ENCODE measurements at regions not wholly inside any gene's neighbourhood (a gene's known extent, or its start where the extent isn't known, plus 50 kb on each side); places are given as distances from the start of the nearest gene placed in this dataset.

DNA sequence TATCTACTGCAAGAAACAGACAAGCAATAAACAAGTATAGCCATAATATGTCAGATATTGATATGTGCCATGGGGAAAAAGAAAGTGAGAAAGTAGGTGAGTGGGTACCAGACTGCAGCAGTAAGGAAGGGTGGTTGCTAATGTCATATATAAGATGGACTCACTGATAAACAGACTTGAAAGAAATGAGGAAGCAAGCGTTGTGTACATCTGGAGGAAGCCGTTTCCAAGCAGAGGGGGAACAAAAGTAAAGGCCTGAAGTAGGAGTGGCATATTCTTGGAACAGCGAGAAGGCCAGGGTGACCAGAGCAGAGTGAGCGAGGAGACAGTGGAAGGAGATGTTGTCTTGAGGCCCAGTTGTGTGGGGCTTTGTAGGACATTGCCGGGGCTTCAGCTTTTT is 142.2 kb upstream of the MAP3K1 start:
- TF ChIP-seq, protein P1, sequence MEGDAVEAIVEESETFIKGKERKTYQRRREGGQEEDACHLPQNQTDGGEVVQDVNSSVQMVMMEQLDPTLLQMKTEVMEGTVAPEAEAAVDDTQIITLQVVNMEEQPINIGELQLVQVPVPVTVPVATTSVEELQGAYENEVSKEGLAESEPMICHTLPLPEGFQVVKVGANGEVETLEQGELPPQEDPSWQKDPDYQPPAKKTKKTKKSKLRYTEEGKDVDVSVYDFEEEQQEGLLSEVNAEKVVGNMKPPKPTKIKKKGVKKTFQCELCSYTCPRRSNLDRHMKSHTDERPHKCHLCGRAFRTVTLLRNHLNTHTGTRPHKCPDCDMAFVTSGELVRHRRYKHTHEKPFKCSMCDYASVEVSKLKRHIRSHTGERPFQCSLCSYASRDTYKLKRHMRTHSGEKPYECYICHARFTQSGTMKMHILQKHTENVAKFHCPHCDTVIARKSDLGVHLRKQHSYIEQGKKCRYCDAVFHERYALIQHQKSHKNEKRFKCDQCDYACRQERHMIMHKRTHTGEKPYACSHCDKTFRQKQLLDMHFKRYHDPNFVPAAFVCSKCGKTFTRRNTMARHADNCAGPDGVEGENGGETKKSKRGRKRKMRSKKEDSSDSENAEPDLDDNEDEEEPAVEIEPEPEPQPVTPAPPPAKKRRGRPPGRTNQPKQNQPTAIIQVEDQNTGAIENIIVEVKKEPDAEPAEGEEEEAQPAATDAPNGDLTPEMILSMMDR (optimal IDR thresholded peaks at IDR 0.05 in 1 of 3, IDR thresholded peaks at IDR 0.05 in 1 of 3, conservative IDR thresholded peaks at IDR 0.05 in 1 of 3; ENCODE audit: extremely low read depth in 1 of 3, insufficient read depth in 2 of 3, low read length in 3 of 3) = no peak
- TF ChIP-seq EZH2 (IDR thresholded peaks at IDR 0.05; ENCODE audit: low read length) = no peak
